ENCODE measurements at regions not wholly inside any gene's neighbourhood (a gene's known extent, or its start where the extent isn't known, plus 50 kb on each side); places are given as distances from the start of the nearest gene placed in this dataset.

DNA sequence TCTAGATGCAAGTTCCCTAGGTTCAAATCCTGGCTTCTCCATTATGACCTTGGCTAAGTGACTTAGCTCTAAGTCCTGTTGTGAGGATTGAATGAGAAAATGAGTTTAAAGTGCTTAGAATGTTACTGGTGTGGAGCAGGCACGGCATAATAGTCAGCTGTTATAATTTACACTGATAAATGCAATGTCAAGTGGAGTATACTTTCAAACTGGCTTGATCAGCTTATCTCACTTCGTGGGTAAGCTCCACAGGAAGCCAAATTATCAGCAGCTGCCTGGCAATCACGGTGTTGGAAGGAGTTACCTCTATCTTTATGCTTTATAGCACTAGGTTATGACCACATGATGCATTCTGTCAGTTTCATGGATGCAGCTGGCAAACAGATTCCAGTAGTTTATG lies 272.8 kb downstream of the OLFM4 start:
- TF ChIP-seq, protein P1, sequence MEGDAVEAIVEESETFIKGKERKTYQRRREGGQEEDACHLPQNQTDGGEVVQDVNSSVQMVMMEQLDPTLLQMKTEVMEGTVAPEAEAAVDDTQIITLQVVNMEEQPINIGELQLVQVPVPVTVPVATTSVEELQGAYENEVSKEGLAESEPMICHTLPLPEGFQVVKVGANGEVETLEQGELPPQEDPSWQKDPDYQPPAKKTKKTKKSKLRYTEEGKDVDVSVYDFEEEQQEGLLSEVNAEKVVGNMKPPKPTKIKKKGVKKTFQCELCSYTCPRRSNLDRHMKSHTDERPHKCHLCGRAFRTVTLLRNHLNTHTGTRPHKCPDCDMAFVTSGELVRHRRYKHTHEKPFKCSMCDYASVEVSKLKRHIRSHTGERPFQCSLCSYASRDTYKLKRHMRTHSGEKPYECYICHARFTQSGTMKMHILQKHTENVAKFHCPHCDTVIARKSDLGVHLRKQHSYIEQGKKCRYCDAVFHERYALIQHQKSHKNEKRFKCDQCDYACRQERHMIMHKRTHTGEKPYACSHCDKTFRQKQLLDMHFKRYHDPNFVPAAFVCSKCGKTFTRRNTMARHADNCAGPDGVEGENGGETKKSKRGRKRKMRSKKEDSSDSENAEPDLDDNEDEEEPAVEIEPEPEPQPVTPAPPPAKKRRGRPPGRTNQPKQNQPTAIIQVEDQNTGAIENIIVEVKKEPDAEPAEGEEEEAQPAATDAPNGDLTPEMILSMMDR (conservative IDR thresholded peaks at IDR 0.05), result no peak
- TF ChIP-seq ZFX (IDR thresholded peaks at IDR 0.05), result no peak
